M059J (cell line): ENCODE measurements at regions not wholly inside any gene's neighbourhood (a gene's known extent, or its start where the extent isn't known, plus 50 kb on each side); places are given as distances from the start of the nearest gene placed in this dataset.

Experiments
- DNase-seq: peaks from one replicate; pipeline ENCODE4 v3.0.0-alpha.2; 2012; ENCODE audit warnings: low read depth

DNA sequence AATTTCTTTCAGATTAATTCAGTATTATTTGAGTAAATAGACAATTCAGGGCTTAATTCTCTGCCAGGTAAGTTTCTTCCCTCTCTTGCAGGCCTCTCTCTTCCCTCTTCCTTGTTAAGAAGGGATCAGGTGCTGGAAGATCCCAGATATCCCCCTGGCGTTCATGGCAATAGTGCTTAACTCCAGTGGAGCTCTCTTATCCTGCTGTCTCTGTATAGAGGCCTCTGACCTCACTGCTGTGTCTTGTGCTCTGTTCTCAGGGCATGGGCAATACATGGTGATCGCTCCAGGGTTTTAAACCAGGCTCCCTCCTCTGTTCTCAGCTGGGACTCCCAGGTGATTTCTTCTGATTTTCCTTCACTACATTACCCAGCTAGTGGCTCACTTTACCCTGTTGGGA lies 226.8 kb downstream of the MC4R start:
- DNase-seq = no peak

DNA sequence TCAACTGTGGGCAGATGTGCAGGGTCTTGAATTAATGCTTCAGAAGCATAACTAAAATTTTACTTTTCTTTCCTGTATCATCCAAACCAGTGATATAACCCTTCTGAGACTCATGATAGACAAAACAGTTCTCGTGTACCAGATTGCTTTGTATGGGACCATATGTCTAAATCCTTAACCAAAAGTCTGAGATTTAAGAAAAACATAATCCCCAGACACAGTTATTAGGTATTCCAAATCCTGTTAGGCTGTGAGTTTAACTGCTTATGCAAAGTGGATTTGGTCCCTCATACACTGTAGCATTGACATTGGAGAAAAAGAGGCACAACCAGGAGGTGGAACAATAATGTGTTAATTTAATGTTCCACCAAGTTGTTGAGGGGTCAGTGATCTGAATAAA lies 235.0 kb downstream of the PMAIP1 start:
- DNase-seq = no peak

DNA sequence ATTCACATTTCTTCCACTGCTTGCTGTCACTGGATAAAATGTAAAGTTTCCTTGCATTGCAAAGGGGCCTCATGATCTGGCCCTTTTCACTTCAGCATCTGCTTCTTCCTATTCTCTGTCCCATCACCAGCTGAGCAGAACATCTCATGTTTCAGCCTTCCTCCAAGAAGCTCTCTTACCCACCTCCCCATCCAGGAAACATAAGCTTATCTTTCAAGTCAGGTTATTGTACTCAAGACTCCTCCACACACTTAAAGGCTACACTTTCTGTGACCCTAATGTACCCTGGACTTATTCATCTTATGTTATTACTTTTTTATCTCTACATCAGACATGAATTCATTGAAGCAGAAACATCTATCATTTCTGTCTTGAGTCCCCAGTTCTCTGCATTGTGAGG lies 230.5 kb downstream of the PMAIP1 start:
- no peak for DNase-seq

DNA sequence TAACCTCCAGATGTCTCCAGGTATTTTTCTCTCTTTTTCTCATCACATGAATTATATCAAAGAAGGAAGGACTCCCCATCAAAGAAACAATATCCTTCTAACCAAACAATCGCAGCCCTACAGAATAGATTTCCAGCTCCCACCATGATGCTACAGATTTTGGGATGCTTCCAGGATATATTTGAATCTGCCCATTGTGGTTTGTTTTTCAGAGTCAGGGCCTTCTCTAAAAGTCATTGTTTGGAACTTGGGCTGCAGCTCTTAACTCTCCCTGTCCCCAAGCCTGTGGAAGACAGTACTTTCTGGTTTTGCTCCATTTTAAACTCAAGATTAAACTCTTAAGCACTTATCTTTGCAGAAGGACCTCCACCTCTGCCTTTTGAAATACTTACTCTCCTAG lies 223.2 kb downstream of the PMAIP1 start:
- DNase-seq = no peak

DNA sequence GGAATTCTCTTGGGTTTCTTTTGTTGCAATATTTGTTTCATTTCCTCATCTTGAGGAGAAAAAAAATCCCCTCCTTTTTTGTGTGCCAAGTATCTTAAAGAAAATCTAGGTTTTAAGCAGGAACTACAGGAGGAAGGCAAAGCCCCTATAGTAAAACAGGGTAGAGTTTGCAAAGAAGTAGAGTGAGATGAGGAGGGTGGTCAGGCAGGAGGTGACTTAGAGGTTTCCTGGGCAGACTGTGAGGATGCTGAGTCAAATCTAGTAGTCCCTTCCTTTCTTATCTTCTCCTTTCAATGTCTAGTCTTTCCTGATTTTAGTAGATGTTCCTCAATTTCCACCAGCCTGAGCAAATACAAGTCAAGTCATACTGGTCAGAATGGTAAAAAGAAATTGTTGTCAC lies 222.5 kb downstream of the PMAIP1 start:
- DNase-seq = no peak

DNA sequence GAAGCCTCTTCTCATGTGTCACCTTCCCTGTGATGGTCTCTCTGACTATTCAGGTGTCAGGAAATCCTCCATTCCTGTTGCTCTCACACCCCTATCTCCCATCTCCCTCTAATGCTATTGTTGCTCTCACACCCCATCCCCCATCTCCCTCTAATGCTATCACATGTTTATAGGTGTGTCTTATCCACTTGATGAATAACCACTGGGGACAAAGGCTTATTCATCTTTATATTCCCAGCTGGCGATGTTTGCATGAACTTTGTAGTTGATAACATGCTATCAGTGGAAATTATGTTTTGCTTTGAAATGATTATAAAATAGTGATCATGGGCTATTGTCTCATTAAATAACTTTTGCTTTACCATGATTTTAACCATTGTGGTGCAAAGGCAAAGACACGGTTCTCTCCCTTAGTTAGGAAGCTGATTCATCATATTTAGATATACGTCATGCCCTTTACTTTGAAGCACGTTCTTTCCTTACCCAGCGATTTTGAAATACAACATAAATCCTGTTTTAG lies 220.5 kb downstream of the PMAIP1 start:
- DNase-seq = no peak

DNA sequence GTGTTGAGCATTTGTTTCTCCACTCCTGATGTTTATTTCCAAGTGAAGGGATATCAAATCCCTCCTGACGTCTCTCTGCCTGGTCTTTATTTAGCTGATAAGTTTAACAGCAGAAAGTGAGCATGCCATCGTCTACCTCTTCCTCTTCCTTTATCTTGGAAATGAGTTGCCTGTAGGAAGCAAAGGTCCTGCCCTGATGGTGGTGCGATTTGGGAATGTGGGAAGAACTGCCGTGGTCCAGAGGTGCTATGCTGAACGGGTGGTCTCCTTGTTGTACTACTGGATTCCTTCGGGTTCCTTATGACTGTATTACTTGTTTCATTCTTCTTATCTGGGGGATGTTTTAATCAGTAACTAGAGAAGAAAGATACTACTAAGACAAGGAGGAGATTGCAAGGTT lies 217.5 kb downstream of the PMAIP1 start:
- no peak for DNase-seq

DNA sequence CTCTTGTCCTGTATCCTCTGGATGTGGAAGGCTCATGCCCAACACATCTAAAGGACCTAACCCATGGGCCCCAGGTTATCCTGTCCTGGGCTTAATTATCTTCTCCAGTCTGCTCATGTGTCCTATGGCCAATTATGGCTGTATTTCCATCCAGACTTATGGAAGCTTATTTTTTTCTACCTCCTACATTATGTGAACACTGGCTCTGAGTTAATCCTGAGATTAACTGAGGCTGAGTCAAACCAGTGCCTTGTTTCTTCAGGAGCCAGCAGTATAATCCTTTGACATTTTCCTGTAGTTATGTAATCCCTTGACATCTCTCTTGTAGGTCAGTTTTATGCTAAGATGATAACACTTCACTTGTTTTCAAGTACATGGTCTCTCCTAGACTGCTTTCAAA lies 213.6 kb downstream of the PMAIP1 start:
- DNase-seq = no peak

DNA sequence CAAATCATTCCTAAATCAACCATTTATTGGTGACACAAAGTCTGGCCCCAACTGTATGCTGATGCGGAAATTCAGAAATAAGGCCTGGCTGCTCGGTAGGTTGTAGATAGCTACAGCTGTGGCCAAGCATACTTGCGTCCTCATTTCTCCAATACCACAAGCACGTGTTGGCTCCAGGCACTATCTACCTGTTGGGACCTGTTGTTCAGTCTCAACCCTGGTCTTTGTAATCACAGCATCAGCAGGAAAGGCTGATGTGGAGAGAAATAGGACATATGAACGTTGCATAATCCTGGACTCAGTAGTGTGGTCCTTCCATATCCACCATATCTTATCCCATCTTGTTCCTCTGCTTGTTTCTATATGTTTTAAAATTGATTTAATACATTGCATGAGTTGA lies 212.6 kb downstream of the PMAIP1 start:
- DNase-seq = no peak

DNA sequence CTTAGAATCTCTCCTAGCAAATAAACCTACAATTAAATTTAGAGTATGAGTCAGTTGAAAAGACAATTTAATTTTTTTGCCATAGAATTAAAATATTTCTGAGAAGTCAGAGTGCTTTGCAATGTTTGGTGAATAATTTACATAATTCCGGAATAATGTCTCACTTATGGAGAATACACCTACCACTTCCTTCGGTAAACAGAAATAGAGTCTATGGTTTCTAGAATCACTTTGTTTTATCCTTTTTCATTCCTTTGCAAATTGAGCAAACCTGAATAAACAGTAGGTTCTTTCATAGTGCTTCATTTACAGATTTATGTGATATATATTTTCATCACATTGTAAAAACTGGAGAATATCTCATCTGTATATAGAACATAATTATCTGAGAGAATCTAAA lies 211.7 kb downstream of the PMAIP1 start:
- DNase-seq = no peak

DNA sequence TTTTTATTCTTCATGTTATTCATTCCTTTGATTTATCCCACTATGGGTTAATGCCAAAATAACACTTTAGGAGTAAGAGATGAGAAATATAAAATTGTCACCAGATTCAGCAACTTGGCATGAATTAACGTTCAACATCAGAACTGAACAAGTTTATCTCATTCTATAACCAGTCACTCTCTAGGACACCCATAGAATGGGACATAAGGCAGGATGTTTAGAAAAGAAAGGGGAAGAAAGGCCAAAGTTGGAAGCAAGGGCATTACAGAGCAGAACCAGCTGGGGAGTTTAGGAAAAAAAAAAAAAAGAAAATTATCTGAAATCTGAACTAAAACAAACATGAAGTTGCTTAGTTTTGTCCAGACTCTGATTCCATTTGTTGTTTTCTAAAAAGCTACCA lies 211.0 kb downstream of the PMAIP1 start:
- no peak for DNase-seq

DNA sequence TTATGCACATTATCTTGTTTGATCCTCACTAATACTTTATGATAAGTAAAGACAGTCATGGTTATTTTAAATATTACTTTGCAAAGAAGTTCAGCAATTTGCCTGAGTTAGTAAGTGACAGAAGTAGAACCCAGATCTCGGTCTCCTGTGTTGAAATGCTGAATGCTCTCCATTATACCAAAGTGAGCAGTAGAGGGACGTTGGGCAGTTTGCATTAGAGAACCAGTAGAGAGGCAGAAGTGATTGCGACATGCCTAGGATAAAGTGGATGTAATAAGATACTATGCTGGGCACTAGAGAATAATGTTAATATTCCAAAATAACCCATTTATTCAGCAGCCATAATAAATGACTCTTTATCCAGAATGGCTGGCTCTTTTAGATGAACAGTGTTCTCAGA lies 201.0 kb downstream of the PMAIP1 start:
- DNase-seq = no peak

DNA sequence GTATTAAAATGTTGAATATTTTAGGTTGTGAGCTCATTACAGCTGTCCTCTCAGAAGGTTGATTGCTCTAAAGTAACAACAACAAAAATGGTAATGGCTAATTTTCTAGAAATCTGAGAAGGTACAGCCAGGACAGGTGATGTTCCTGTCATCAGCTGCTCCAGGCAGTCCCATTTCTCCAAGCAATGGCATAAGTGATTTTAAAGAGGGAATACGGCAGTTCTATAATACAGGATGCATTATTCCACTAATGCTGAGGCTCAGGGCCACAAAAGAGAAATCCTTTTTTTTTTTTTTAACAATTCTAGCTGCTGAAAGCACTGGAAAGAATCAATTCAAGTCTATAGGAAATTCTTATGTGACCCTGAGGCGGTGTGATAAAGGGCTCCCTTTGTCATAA lies 199.9 kb downstream of the PMAIP1 start:
- DNase-seq = no peak

DNA sequence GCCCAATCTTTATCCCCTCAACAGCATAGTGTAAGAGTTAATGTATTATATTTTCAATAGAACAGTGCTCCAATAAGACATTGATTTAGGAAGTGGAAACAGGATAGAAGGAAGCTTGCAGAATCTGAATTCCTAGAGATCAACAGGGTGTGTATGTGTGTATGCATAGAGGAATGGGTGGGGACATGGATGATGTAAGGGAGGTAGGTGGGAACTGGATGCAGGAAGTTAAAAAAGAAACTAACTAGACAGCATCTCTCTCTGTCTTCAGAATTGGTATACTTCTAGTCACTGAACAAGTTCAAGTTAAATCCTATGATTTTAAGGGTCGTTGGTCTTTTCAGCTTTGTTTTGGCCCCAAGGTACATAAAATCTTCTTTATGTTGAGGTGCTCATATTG lies 196.6 kb downstream of the PMAIP1 start:
- DNase-seq = peak; percentile 2

DNA sequence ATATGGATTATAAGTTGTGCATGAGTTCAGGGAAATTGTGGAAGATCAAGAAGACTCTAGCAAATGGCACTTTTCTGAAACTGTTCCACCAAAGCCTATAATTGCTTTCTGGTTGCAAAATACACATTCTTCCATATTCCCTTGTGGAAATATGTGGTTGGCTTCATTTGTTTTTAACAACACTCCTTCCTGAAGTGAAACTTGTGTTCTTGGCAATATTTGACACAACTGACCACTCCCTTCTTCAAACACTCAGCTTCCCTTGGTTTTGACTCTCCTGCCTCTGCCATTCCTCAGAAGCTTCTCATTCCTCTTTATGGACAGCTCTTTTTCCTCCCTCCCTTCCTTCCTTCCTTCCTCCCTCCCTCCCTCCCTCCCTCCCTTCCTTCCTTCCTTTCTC lies 192.3 kb downstream of the PMAIP1 start:
- DNase-seq = no peak

DNA sequence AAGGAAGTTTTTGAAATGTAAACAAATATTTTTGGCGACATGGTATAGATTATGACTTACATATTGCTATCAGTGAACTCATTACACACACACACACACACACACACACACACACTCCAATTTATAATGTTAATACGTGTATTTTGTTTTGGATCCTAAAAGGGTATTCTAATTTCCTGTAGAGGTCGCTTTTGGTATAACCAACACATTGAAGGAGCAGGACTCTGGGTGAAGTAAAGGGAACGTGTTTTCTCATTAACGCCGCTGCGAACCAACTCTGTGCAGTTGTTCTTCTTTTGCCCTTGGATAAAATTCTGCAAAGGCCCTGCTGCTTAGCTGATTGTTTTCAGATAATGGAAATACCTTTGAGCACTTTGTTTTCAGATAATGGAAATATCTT lies 190.4 kb downstream of the PMAIP1 start:
- no peak for DNase-seq

DNA sequence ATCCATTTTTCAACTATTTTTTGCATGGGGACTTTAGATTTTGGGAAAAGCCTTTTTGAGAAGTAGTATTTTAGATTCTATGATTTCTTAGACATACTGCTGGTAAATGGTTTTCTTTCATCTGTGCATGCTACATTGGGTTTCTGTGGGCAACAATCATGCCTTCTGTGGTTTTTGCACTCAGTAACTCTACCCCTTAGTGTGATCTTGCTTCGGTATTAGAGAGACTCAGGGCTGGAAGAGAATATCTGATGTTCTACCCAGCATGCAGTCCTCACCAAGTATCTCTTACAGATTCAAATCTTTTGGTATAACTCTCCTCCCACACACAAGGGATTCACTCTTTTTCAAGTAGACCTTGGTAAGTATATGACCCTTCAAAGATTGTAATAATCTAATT lies 183.0 kb downstream of the PMAIP1 start:
- DNase-seq = peak; percentile 46

DNA sequence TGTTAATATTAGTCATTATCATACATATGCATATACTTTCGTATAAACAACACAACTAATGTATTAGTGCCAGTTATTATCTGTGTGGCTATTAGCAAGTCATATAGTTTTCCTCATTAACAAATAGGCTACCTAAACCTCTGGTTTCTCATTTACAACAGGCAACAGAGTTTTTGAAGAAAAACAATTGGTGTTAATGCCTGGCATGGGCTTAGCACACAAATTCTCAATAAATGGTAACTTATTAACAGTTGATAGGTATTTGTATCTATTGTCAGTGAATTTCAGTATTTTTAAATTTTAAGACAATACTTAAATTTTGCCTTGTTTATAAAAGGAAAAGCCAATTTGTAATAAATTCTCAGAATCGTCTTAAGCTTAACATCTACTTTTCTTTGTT lies 182.5 kb downstream of the PMAIP1 start:
- no peak for DNase-seq

DNA sequence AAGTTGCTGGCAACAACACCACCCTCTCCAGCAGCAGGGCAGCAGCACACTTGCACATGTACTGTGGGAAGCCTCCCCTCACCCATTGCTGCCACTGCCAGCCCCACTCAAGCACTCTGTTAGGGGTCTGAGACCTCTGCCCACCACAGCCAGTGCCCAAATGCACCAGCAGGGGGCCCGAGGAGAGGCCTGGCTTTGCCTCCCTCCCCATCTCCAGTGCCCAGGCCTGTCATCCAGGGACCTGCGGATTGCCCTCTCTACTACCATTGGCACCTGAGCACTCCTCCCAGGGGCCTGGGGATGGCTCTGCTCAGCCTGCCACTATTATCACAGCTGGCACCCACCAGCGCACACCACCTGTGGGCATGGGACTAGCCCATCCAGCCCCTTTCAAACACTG lies 175.7 kb downstream of the PMAIP1 start:
- no peak for DNase-seq

DNA sequence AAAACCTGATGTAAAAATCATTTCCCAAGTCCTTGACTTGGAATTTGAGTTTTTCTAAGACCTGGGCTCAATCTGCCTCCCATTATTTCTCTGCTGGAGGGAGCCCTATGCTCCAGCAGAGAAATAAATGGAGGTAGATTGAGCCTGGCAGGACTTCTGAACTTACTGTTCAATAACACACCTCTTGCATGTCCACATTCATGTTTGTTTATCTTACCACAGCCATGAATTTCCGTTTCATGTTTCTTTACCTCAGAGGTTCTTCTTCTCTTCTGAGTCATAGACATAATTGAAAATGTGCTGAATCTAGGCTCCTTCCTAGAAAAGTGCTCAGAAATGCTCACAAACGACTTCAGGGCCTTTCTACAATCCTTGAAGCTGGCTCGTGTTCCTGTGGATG lies 170.8 kb downstream of the PMAIP1 start:
- DNase-seq = peak; percentile 57

DNA sequence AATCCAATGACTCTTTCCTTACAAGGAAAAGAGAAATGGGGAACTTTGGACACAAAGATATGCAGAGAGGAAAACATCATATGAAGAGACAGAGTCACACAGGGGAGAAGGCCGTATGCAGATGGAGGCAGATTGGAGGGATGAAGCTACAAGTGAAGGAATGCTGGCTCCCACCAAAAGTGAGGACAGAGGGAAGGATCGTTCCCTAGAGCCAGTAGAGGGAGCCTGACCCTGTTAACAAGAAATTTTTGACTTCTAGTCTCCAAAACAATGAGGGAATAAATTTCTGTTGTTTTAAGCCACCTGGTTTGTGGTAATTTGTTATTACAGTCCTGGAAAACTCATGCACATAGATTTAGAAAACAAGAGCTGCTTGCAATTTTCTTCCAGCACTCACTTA lies 169.3 kb downstream of the PMAIP1 start:
- DNase-seq = no peak

DNA sequence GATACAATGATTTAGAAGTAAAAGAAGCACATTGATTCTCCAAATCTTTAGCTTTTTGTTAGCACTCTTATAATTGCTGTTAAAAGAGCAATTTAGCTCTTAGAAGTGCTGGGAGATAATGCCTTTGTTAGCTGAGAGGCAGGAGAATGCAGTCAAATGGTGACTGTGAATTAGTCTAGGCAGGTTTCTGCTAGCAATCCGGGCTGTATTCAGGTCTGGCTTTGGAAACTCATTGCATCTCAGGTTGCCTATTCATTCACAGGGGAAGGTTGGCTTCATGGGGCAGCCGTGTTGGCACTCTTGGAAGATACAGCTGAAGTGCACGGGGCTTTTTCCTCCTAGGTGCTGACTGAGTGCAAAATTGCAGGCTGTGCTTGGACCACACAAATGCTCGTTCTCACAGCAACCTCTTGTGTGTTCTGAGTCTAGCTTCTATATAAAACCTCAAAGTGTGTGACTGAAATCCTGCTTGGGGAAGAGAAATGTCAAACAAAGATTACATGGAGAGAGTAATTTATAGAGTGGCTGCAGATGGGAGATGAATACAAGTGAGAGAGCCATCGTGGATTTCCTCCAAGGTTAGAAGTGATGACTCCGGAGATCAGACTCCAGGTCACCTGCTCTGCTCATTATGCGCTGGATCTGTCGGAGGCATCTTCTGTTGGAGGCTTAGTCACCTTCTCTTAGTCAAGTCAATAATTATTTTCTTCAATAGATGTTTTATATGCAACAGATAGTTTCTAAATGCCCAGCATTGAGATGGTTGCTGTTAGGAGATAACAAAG lies 167.8 kb downstream of the PMAIP1 start:
- peak; percentile 70 for DNase-seq

DNA sequence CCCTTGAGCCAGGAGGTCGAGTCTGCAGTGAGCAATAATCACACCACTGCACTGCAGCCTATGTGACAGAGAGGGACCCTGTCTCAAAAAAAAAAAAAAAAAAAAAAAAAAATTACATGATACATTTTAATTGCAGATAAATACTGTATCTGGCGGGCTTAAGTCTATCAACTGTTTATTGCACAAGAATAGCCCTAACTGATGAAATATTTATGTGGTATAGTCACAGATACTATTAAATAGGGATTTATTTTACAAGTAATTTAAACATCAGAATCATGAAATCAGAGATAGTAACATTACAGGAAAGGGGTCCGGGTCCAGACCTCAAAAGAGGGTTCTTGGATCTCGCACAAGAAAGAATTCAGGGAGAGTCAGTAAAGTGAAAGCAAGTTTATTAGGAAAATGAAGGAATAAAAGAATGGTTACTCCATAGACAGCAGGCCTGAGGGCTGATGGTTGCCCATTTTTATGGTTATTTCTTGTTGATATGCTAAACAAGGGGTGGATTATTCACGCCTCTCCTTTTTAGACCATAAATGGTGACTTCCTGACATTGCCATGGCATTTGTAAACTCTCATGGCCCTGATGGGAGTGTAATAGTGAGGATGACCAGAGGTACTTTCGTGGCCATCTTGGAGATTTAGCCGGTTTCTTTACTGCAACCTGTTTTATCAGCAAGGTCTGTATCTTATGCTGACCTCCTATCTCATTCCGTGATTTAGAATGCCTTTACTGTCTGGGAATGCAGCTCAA lies 166.6 kb downstream of the PMAIP1 start:
- DNase-seq = no peak
